ENCODE measurements at regions not wholly inside any gene's neighbourhood (a gene's known extent, or its start where the extent isn't known, plus 50 kb on each side); places are given as distances from the start of the nearest gene placed in this dataset.
"Not testable (repeated sequence)": the region's sequence is repeated elsewhere in the genome, so short reads cannot be mapped to it uniquely, and the experiment has no call there.

DNA sequence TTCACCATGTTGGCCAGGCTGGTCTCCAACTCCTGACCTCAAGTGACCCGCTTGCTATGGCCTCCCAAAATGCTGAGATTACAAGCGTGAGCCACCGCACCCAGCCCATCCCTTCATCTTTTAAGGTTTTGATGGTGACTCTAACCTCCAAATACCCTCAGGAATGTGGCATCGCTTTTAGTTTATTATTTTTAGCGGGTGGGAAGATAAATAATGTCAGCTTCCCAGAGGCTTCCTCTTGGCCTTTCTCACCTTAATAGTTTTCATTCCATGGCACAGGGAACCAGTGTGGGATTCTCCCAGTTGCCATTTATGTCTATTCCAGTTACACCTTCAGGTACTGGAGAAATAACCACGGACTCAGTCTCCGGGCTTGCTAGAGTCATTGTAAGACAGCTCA is 92.1 kb upstream of the LRRN2 start:
- Histone ChIP-seq H3K9ac (ENCODE audit: low read depth in 2 of 2, low read length in 2 of 2) (no peak overlapping the region), H3K27me3 (no peaks in the 10 kb centered on the region), H3K4me1 (no peaks in the 10 kb centered on the region), H3K36me3 (no peaks in the 10 kb centered on the region), H3K4me3 (no peak overlapping the region), H3K9me3 (no peaks in the 10 kb centered on the region), H3K27ac (no peak overlapping the region)
- TF ChIP-seq, protein P1, sequence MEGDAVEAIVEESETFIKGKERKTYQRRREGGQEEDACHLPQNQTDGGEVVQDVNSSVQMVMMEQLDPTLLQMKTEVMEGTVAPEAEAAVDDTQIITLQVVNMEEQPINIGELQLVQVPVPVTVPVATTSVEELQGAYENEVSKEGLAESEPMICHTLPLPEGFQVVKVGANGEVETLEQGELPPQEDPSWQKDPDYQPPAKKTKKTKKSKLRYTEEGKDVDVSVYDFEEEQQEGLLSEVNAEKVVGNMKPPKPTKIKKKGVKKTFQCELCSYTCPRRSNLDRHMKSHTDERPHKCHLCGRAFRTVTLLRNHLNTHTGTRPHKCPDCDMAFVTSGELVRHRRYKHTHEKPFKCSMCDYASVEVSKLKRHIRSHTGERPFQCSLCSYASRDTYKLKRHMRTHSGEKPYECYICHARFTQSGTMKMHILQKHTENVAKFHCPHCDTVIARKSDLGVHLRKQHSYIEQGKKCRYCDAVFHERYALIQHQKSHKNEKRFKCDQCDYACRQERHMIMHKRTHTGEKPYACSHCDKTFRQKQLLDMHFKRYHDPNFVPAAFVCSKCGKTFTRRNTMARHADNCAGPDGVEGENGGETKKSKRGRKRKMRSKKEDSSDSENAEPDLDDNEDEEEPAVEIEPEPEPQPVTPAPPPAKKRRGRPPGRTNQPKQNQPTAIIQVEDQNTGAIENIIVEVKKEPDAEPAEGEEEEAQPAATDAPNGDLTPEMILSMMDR (IDR thresholded peaks at IDR 0.05), result no peak
- intact Hi-C loops (cut with DNase I), result no loop called here
- no peak for DNase-seq

DNA sequence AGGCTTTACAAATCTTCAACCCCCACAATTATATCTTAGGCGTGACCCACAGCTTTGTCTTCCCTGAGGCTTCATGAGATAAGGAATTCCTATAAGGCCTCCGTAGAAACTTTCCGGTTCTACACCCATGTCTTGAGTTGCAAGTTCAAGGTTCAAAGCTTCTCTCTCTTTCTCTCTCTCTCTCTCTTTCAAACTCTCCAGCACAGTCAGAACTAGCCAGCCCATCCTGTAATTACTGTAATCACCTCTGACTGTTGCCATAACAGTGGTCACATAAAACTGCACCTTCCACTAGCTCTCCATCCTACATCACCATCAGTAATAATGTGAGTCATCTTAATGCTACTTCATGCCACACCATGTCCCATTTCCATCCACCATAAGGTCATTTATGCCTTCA is 90.0 kb upstream of the NFASC start:
- Histone ChIP-seq H3K4me3 (no peak overlapping the region), H3K36me3 (no peaks in the 10 kb centered on the region), H3K27me3 (no peaks in the 10 kb centered on the region), H3K4me1 (no peaks in the 10 kb centered on the region), H3K27ac (no peak overlapping the region), H3K9me3 (no peaks in the 10 kb centered on the region), H3K9ac (ENCODE audit: low read depth in 2 of 2, low read length in 2 of 2) (no peak overlapping the region)
- intact Hi-C loops (cut with DNase I), result no loop called here
- TF ChIP-seq, protein P1 (IDR thresholded peaks at IDR 0.05), result no peak
- DNase-seq, result no peak

GRCh38 chr1:204782118-204782700 is 88.5 kb upstream of the NFASC start:
- Histone ChIP-seq H3K27me3 (no peaks in the 10 kb centered on the region), H3K36me3 (no peaks in the 10 kb centered on the region), H3K27ac (no peak overlapping the region), H3K4me1 (no peaks in the 10 kb centered on the region), H3K9me3 (no peaks in the 10 kb centered on the region), H3K4me3 (no peak overlapping the region), H3K9ac (ENCODE audit: low read depth in 2 of 2, low read length in 2 of 2) (no peak overlapping the region)
- TF ChIP-seq, protein P1 (IDR thresholded peaks at IDR 0.05), result no peak
- intact Hi-C loops (cut with DNase I), result no loop called here
- DNase-seq, result no peak

DNA sequence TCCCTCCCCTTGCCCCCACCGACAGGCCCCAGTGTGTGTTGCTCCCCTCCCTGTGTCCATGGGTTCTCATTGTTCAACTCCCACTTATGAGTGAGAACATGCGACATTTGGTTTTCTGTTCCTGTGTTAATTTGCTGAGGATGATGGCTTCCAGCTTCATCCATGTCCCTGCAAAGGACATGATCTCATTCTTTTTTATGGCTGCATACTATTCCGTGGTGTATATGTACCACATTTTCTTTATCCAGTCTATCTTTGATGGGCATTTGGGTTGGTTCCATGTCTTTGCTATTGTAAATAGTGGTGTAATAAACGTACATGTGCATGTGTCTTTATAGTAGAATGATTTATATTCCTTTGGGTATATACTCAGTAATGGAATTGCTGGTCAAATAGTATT is 85.6 kb upstream of the NFASC start:
- H3K36me3 ChIP-seq; H3K27me3 ChIP-seq; DNase-seq; H3K27ac ChIP-seq; H3K9ac ChIP-seq (ENCODE audit: low read depth in 2 of 2, low read length in 2 of 2); H3K4me3 ChIP-seq; intact Hi-C loops (cut with DNase I); H3K9me3 ChIP-seq; H3K4me1 ChIP-seq: not testable (repeated sequence)

GRCh38 chr1:204788470-204788869 is 82.2 kb upstream of the NFASC start:
- intact Hi-C loops (cut with DNase I), result no loop called here
- H3K27ac ChIP-seq, result no peak overlapping the region
- H3K9me3 ChIP-seq, result no peaks in the 10 kb centered on the region
- H3K27me3 ChIP-seq, result peaks cover 2% of the 10 kb centered on the region
- no peaks in the 10 kb centered on the region for H3K4me1 ChIP-seq
- TF ChIP-seq, protein P1 (IDR thresholded peaks at IDR 0.05), result no peak
- no peak for DNase-seq
- H3K4me3 ChIP-seq, result no peak overlapping the region
- no peak overlapping the region for H3K9ac ChIP-seq (ENCODE audit: low read depth in 2 of 2, low read length in 2 of 2)
- H3K36me3 ChIP-seq, result no peaks in the 10 kb centered on the region

DNA sequence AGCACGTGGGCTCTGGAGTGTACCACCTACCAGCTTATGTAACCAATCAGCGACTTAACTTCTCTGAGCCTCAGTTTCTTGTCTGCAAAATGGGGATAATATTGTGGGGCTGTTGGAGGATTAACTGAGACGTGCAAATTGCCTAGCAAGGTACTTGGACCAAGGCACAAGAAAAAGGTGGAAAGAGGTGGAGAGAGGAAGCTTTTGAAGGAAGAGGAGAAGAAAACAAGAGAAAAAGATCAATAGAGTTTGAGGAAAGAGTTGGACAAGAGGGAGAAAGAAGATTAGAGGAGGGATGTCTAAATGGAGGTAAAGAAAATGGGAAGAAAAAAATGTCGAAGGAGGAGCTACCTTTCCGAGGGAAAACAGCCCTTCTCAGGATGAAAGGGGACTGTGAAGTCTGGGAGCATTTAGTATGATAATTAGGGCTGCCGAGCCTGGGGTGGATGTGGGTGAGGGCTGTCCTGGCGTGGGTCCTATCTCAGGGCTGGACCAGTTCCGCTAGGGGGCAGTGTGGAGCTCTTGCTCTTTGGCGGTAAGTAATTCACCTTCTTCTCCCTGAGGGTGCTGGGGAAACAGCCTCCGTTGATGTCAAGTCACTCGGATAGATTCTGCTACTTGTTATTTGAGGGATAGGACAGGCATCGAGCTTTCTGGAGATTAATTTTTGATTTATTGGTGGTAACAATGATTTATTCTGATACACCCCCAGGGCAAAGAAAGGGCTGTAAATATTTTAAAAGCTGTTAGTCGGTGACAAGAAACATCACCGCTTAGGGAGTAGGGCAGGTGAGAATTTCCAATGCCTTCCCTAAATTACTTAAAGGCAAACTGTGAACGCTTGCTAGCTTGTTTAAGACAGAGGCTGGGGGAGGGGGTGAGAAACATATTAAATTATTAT is 79.0 kb upstream of the NFASC start:
- Histone ChIP-seq H3K9ac (ENCODE audit: low read depth in 2 of 2, low read length in 2 of 2) (no peak overlapping the region), H3K4me1 (no peaks in the 10 kb centered on the region), H3K36me3 (no peaks in the 10 kb centered on the region), H3K27ac (no peak overlapping the region), H3K9me3 (no peaks in the 10 kb centered on the region), H3K4me3 (no peak overlapping the region), H3K27me3 (peaks cover 2% of the 10 kb centered on the region)
- peak; percentile 80 for DNase-seq
- intact Hi-C loops (cut with DNase I), result no loop called here
- TF ChIP-seq, protein P1 (IDR thresholded peaks at IDR 0.05), result peak; percentile 80

Measured in colonic mucosa (tissue), 4 donors.